SH-SY5Y (cell line): ENCODE measurements at regions not wholly inside any gene's neighbourhood (a gene's known extent, or its start where the extent isn't known, plus 50 kb on each side); places are given as distances from the start of the nearest gene placed in this dataset.

Experiments used
- GATA2 ChIP-seq: IDR thresholded peaks from 2 replicates; pipeline ENCODE4 v1.6.1; 2011; ENCODE audit warnings: mild to moderate bottlenecking, low read depth, low read length
- GATA3 ChIP-seq: IDR thresholded peaks from 2 replicates; pipeline ENCODE4 v1.6.1; 2011; ENCODE audit warnings: low read depth, mild to moderate bottlenecking, low read length, moderate library complexity

GRCh38 chr6:43886717-43887339, 116.8 kb downstream of the VEGFA start:
- no peak for TF ChIP-seq GATA2
- no peak for TF ChIP-seq GATA3
